COLO829 (cell line): ENCODE measurements at regions not wholly inside any gene's neighbourhood (a gene's known extent, or its start where the extent isn't known, plus 50 kb on each side); places are given as distances from the start of the nearest gene placed in this dataset.

Experiments used
- DNase-seq: peaks from one replicate; pipeline ENCODE4 v3.0.0; 2012; ENCODE audit warnings: low spot score

DNA sequence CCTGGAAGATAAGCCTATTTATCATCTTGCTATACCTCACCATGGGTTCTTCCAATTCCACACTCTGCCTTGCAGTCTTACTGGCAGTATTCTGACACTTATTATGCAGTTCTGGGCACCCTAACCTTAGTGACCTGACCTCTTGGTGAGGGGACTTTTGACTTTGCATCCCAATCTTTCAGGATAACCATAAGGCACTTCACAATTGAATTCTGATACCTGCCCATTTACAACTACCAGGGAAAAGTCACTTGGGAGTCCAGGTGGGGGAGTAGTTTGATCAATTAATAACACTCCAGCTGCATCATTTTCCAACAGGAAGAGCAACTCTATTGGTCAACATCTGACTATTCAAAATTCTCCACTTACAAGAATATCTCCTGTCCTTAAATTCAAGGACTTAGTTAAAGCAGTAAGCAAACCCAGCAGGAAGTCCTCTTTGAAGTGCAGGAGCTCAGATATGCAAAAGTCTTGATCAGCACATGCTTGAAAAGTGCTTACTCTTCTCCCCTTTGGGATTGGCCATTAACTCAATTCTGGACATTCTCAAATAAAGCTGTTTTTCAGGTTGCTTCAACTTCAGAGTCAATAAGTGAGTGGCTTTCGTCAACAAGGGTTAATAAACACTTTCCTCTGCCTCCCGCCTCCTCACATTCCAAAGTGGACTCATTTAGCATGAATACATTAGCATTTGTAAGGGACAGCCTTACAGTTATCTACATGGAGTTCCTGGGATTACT lies 177.4 kb upstream of the NRIP1 start:
- DNase-seq, result no peak

DNA sequence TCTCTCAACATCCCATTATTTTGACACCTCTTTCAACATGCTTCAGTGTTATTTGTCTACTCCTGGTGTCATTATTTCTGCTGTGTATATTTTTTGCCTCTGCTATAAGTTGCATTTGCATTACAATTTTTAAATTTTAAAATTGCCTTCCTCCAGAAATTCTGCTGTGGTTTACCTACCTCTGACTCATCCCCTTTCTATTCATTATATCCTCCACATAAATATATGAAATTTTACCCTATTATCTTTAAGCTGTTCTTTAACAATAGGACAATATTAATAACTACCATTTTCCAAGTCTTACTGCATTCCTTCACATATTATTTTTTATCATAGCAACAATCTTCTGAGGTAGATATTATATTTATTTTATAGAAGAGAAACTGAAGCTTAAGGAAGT lies 178.1 kb upstream of the NRIP1 start:
- DNase-seq, result no peak

DNA sequence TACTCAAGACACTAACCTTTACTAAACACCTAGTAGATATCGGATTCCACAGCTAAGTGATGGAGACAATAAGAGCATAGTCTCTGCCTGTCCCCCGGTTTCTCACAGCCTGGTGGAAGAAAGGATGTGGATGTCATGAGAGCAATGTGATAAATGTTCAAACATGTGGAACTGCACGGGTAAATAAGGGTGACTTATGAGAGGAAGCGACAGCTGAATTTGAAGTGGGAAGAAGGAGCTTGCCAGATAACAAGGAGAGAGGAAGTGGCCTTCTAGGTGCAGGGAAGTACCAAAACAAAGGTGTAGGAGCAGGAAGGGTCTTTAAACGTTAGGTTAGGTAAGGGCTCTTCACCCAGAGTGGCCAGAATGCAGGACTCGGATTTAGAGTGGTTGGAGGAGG lies 178.6 kb upstream of the NRIP1 start:
- no peak for DNase-seq

DNA sequence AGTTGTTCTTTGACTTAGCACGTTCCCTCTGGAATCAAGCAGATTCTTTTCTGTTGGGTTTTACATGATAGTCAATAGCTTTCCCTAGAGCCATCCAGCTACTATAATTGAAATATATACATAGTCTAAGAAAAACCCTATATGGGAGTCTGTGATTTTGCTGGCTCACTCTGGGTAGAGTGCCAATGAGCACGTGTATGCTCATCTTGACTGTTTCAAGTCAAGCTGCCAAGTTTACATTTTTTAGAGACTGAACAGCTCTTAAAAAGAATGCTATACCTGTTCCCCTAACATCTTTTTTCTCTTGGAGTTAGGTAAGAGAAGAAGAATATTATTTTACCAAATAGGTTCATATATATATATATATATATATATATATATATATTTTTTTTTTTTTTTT lies 182.8 kb upstream of the NRIP1 start:
- DNase-seq, result no peak

DNA sequence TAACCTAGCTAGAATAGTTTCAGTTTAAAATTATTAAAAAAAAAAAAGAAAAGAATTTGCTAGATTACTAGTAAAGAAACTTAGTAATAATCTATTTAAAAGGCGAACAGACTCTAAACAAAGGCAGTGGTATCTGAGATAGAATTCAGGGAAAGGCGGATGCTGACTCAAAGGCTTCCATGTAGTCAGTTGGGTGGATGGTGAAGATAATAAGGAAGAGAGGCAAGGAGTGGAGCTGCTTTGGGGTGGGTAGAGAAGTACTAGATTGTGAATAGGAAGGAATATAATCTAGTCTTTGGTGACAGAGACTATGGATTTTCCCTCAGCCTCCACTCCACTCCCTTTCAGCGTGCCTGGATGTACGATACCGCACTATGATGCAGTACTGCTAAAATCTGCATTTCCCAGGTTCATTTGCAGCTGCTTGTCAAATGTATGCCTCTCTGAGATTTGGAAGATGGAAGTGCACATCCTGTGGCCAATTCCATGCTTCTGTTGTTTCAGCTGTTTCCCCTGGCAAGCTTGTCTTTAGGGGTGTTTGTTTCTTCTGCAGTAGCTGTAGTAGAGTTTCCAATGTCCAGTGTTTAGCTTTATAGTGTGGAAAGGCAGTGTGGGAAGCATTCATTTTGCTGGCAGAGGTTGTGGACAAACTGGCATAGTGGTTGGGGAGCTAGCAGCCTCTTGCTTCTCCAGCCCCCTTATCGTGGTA lies 184.6 kb upstream of the NRIP1 start:
- DNase-seq, result no peak

DNA sequence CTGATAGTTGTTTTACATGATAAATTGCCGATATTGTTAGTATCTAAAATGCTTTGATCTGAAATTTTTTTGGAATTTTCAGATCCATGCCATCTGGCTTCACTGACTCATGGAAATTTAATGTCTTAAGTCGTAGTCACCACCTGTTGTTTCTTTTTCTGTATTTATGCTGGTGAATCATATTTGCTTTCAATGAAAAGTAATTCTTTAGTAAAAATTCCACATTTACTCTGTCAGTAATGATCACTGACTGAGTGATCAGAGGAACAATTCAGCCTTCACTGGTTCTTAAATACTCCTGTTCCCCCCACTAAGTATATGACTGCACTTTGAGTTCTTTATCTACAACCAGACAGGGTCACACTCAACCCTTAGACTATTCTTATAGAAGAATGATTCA lies 185.6 kb upstream of the NRIP1 start:
- no peak for DNase-seq

DNA sequence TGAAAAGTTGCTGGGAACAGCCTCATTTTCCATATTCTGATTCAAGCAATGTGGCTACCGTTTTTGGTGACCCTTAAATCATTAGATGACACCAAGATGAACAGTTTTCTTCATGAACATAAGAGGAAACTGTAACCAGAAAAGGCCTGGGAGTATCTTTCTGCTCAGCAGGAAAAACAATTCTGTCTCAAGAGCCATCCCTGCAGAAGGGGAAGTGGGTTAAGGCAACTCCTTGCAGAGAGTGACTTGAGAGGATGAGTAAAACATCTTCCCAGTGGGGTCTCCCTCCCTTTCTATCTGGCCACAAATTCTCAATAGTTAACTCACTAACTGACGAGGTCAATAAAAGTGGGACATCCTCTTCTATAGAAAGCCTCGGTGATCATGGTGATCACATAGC lies 187.6 kb upstream of the NRIP1 start:
- DNase-seq, result no peak

DNA sequence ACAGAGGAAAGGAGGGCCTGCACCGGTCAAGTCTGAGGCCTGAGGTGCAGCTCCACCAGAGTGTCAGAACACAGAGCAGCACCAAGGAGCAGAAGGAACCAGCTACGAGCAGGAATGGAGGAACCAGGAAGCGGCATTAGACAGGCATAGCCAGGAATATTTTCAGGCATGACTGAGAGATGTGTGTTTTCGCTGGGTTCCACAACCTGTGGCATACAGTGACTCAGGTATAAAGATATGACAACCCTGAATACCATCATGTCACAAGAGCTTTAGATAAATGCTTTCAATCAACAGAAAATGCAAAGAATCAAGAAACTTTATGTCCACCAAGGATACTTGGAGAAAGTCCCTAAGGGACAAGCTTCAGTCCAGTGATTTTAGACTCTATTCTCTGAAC lies 189.3 kb upstream of the NRIP1 start:
- no peak for DNase-seq

DNA sequence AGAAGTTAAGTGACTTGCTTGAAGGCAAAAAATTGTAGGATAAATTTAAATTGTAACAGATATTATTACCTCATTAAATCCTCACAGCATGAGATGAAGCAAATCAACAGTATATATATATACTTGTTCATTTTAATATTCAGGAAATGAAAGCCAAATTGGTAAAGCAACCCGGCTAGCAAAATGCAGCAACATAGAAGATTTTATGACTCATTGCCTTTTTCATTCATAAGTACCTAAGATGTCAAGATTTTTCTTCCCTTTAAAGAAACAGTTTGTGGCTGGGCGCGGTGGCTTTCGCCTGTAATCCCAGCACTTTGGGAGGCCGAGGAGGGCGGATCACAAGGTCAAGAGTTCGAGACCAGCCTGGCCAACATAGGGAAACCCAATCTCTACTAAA lies 190.5 kb upstream of the NRIP1 start:
- DNase-seq, result no peak

DNA sequence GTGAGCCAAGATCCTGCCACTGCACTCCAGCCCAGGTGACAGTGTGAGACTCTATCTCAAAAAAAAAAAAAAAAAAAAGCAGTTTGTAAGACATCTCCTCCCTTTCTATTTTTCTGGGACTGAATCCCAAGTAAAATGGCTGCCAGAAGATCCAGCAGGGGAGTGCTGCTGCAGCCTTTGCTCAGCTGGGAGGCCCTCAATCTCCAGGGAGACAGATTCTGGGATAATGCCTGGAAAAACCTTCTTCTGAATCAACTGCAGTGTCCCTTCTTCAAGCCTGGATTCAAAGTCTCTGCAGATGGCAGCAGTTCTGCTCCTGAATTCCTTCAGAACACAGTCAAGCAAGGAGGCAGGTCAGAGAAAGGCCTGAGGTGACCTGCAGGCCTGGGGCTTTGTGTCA lies 191.0 kb upstream of the NRIP1 start:
- DNase-seq, result no peak

DNA sequence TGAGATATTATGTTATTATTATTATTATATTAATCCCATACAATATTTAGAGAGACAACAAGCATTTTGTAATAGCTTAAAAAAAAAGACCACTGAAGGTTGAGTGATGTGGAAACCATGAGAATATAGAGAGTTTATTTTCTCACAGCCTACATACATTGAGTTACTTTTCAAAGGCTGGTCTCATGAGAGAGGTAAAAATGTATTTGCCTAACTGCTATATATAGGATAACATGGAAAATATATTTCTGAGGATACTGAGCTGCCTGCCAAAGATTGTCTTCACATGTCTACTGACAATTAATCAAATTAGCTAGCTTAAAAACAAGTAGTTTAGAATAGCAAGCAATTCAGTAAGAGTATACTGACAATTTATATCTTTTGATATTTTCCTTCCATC lies 192.2 kb upstream of the NRIP1 start:
- DNase-seq, result no peak

DNA sequence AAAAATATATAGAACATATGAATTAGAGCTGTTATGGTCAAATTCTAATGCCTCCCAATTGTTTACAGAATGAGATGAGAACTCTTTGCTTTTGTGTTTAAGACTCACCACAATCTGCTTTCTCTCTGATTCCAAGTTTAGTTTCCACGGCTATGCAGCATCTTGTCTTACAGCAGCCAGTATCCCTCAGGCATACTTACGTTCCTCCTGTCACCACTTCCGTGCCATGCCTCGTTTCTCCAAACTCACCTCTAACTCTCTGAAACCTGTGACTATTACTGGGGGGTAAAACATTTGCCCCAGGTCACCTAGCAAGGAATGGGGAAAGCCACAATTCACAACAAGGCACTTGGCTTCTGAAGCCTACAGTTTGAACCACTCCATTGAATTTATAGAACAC lies 192.8 kb upstream of the NRIP1 start:
- no peak for DNase-seq

DNA sequence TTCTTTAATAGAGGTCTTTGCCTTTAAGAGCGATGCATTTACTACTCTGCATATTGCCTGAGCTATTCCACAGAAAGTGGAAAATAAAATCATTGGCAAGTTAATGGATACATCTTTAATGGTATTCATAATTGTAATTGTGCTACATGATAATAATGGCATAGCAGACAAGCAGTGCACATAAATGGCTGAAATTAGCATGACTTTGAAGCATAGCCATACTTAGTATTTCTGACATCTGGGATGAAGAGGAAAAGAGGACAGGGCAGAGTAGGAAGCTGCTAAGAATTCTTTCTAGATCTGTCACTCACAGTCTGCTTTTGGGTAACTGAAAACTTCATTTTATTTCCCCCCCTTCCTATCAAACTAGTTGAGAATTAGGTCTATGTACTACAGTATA lies 195.0 kb upstream of the NRIP1 start:
- DNase-seq, result no peak

DNA sequence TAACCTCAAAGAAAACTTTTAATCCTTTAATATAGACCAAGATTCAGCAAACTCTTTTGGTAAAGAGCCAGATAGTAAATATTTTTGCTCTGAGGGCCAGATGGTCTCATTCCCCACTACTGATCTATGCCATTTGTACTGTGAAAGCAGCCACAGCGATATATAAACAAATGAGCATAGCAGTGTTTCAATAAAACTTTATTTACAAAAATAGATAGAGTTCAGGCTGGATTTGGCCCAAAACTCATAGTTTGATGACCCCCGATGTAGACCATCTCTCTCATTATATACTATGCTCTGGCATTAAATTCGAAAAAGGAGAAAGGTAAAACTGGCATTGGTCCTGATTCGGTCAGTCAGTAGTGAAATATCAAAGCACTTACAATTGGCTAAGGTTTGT lies 195.8 kb upstream of the NRIP1 start:
- no peak for DNase-seq

DNA sequence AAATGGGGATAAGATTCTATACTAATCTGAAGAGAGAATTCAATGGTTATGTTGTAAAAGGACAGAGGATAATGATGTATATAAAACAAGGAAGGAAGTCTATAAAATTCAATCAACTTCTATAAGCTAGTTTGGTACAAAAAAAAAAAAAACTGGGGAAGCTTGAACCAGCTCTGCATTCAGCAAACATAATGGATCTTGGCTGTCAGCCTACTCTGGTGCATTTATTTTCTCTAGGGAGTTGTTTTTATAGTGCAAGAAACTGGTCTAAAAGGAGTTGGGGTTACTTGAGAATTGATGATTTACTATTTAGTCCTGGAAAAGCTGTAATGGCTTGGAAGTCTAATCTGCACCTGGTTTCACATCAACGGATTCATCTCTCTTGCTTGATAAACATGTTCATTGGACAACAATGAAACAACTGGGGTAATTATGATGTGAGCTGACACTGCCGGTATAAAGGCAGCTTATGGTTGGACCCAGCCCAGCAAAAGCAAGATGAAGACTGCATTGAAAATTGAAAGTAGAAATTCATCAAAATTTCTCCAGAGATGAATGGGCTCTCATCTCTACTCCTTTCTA lies 199.4 kb upstream of the NRIP1 start:
- no peak for DNase-seq

DNA sequence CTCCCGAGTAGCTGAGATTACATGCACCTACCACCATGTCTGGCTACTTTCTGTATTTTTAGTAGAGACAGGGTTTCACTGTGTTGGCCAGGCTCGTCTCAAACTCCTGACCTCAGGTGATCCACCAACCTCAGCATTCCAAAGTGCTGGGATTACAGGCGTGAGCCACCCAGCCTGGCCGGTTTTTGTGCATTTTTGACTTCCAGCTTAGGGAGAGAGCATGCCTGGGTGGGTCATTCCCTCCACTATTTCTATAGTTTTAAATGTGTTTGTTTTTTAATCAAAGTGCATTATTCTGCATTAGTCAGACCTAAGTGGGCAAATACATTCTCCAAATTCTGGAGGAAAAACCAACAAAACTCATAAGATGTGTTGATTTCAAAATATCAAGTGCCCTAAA lies 207.4 kb upstream of the NRIP1 start:
- DNase-seq, result no peak

DNA sequence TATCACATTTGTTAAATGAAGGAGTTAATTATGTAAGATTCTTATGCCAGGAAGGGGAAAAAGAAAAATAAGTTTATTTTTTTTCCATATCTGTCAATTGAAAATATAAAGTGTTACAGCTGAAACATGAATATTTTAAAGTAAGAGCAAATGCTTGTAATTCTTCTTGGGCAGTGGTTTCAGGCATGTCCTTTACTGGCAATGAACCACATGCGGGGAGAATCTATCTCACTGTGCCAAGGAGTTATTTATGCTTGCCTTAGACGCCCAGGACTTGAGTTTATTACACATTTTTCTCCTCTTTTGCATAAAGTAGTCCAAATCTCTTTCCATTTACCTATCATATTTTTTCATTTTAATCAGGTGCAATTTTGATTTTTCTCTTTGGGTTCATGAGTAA lies 207.8 kb upstream of the NRIP1 start:
- no peak for DNase-seq

DNA sequence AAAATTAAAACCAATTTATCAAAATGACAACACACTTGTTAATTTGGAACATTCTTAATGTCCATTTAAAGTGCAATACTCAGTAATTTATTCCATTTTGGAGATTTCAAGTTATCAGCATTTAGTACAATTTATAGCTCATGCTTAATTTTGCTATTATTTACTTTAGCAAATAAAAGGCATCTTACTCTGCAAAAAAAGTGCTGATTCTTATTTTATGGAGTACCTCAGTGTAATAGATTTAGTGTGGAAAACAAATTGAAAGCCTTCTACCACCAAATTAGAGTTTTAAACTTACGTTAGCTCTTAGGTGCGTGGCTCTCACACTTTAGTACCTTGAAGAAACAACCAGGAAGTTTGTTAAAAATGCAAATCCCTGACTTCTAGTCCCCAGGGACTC lies 208.4 kb upstream of the NRIP1 start:
- no peak for DNase-seq

DNA sequence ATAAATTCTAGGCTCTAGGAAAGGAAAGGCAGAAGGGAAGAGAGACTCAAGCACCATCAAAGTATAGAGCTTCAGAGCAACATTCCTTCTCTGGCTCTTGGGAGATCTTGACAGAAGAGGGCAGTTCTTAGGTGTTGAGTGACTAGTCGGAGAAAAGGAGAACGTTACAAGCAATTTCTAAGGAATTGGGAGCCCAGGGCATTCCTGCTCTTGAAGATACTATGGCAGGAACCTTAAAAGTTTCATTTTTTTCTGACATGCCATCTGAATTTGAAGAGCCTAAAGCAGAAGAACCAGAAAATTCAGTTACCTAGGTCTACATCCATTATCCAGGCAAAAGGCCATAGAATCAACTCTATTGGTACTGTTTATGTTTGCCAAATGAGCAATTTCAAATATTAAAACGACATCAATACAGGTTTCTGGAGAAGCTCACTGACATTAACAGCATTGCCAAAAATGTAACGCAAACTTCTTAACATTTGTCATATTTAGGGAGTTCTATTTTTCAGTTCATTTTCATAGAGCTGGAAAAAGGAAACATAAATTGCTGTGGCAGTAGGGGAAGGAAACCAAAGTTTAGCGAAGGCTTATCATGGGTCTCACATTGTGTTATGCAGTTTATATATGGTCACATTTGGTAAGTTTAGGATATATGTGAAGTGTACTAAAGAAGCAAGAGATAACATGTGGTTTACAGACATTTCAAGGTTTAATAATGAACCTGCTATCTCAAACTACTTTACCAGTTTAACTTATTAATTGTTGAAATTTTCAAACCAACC lies 210.1 kb upstream of the NRIP1 start:
- no peak for DNase-seq

DNA sequence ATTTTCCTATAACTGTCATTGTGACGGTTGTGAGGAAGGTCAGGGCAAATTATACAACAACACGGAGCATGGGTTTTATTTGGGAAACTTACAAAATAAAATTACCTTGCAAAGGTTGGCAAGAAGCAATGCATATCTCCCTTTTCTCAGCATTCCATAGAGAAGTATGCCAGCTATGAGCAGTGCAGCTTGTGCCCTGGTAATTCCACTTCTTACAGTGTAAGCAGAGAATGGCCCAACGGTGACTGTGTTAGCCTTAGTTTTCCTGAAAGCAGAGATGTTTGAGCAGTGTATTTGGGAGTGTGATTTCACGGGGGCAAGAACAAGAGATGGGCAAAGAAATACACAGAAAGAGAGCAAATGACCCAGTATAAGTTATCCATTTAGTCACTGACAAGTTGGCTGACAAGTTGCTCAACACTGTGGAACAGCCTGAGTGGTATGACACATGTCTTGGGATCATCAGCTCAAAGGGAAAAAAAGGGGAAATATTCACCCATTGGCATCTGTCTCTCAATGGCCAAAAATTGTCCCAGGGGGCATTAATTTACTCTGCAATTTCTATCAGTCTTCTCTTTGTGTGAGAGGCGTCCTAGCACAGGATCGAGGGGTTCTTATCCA lies 210.9 kb upstream of the NRIP1 start:
- no peak for DNase-seq

DNA sequence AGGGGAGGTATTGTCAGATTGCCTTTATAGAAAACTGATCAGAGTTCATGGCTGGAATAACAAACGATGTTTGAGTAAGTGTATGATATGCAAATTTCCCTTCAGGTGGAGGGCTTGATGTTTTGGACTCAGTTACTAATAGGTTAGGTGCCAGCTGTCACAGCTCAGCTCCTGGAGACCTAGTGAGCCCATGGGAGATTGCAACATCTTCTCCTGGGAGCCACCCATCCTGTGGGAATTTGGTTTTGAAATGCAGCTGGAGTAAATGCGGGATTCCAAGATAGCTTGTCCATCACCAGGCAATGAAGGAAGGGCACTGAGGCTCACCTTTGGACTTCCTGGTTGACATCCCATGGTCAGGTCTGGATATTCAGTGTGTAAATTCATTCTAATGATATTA lies 211.4 kb upstream of the NRIP1 start:
- no peak for DNase-seq

DNA sequence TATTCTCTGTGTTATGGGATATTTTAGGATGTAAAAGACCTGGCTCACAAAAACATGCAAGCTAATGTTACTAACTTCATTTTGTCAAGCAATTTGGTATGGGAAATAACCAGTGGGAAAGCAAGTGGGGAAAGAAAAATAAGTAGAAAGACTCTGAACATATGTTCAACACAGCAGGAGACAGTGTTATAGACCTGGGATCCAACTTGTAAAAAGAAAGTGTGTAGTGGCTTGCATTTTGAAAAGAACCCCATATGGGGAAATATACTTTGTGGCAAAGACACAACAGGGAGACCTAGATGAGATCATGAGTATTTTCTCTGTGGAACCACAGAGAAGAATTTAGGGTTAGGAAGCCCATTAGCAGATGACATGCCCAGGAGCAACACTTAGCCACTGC lies 212.7 kb upstream of the NRIP1 start:
- DNase-seq, result no peak

DNA sequence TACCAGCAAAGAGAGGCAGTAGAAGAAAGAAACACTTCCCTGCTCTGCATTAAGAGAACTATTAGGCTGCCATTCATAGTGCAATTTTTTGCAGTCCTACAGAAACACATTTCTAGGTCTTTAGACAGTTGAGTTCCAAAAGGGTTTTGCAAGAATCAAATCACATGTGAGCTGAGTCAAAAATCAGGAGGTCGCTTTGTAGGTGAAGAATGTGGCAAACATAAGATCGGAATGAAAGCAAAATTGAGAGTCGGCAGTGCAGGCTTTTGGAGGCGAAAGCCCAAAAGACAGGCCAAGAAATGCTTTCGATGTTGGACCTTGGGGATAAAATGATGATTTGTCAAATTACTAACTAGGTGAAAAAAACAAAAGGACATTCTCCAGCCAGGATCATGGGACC lies 213.5 kb upstream of the NRIP1 start:
- no peak for DNase-seq
